HL-60 (cell line): ENCODE measurements at regions not wholly inside any gene's neighbourhood (a gene's known extent, or its start where the extent isn't known, plus 50 kb on each side); places are given as distances from the start of the nearest gene placed in this dataset.

Experiments used
- DNase-seq, 2 experiments: peaks; one replicate each; pipeline ENCODE4 v3.0.0-alpha.2; 2010 to 2020; ENCODE audit warnings: low read depth in 1 of 2, low spot score in 1 of 2
- H3K27ac ChIP-seq: fragments of 250-450 bp; sonication (Bioruptor Pico); replicated peaks from 2 replicates; pipeline ENCODE4 v1.5.1; 2020; ENCODE audit warnings: mild to moderate bottlenecking, moderate library complexity
- H3K27me3 ChIP-seq: fragments of 250-450 bp; sonication (Bioruptor Pico); 2 replicates; pipeline ENCODE4 v1.5.1; 2021; ENCODE audit warnings: mild to moderate bottlenecking, moderate library complexity; ENCODE audit not compliant: insufficient read depth, poor library complexity, severe bottlenecking
- H3K4me3 ChIP-seq: replicated peaks from 2 replicates; pipeline ENCODE4 v1.5.1; 2011; ENCODE audit warnings: mild to moderate bottlenecking, control low read depth, low read length; ENCODE audit not compliant: insufficient read depth
- GABPA ChIP-seq: IDR thresholded peaks from 2 replicates; pipeline ENCODE4 v1.6.1; 2012; ENCODE audit warnings: low read depth
- POLR2AphosphoS5 ChIP-seq: IDR thresholded peaks from 2 replicates; pipeline ENCODE4 v1.6.1; 2012; ENCODE audit warnings: low read depth
- SPI1 ChIP-seq: IDR thresholded peaks from 2 replicates; pipeline ENCODE4 v1.6.1; 2012; ENCODE audit warnings: low read depth, mild to moderate bottlenecking, borderline replicate concordance
- TF ChIP-seq, protein P1 (sequence below): IDR thresholded peaks from 2 replicates; pipeline ENCODE4 v1.6.1; 2012; ENCODE audit warnings: low read depth; ENCODE audit not compliant: insufficient replicate concordance
- TF ChIP-seq, protein P2 (sequence below): IDR thresholded peaks from one replicate; pipeline ENCODE4 v1.5.1; 2011; ENCODE audit warnings: low read length, control low read depth, inconsistent platforms; ENCODE audit not compliant: insufficient read depth

DNA sequence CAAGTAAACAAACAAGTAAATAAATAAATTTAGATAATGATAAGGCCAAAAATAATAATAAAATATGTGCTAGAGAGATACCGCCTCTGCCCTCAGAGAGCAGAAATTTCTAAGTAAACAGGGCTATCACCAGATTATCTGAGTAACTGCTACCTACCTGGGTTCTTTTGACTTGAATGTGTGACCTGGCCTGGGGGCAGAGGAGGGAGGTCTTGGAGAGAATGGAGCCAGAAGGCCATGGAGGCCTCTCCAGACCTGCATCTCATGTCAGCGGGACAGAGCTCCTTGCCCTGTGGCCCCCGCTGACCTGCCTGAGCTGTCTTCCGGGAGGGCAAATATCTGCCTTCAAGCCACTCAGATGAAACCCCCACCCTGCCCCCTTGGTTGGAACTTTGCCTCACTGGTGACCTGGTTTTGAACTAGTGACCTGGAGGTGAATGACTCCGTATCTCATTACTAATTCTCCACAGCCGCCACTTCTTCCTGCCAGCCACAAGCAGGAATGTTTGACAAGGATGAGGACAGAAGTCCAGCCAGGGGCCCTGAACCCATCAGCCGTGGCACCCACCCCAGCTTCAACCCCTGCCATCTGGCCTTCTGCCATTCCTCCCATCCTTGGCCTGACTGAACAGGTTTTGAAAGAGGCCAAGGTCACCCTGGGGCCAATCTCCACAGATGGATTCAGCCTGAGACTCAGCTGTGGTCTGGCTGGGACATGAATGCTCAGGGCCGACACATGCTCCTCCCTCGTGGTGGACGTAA is 86.8 kb upstream of the PARP11 start:
- DNase-seq: no peak

DNA sequence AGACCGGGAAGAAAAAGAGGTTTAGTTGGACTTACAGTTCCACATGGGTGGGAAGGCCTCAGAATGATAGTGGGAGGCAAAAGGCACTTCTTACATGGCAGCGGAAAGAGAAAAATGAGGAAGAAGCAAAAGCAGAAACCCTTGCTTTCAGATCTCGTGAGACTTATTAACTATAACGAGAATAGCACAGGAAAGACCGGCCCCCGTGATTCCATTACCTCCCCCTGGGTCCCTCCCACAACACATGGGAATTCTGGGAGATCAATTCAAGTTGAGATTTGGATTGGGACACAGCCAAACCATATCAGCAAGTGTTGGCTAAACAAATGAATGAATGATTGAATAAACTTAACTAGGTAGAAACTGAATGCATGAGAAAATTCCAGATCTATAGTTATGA is 85.3 kb upstream of the PARP11 start:
- Histone ChIP-seq H3K4me3 (no peak overlapping the region), H3K27me3 (no peaks in the 10 kb centered on the region), H3K27ac (no peak overlapping the region)
- DNase-seq: peak in 1 of 2 experiments; percentile 12
- peak; percentile 58; the same call in 1 of the 2 replicates for TF ChIP-seq SPI1
- no peak for TF ChIP-seq GABPA

More for the DNA sequence above, 86.8 kb upstream of the PARP11 start:
- H3K27me3 ChIP-seq: no peaks in the 10 kb centered on the region
- no peak overlapping the region for H3K27ac ChIP-seq
- no peak overlapping the region for H3K4me3 ChIP-seq
- TF ChIP-seq, protein P1, sequence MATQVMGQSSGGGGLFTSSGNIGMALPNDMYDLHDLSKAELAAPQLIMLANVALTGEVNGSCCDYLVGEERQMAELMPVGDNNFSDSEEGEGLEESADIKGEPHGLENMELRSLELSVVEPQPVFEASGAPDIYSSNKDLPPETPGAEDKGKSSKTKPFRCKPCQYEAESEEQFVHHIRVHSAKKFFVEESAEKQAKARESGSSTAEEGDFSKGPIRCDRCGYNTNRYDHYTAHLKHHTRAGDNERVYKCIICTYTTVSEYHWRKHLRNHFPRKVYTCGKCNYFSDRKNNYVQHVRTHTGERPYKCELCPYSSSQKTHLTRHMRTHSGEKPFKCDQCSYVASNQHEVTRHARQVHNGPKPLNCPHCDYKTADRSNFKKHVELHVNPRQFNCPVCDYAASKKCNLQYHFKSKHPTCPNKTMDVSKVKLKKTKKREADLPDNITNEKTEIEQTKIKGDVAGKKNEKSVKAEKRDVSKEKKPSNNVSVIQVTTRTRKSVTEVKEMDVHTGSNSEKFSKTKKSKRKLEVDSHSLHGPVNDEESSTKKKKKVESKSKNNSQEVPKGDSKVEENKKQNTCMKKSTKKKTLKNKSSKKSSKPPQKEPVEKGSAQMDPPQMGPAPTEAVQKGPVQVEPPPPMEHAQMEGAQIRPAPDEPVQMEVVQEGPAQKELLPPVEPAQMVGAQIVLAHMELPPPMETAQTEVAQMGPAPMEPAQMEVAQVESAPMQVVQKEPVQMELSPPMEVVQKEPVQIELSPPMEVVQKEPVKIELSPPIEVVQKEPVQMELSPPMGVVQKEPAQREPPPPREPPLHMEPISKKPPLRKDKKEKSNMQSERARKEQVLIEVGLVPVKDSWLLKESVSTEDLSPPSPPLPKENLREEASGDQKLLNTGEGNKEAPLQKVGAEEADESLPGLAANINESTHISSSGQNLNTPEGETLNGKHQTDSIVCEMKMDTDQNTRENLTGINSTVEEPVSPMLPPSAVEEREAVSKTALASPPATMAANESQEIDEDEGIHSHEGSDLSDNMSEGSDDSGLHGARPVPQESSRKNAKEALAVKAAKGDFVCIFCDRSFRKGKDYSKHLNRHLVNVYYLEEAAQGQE: no peak
- TF ChIP-seq POLR2AphosphoS5: no peak

DNA sequence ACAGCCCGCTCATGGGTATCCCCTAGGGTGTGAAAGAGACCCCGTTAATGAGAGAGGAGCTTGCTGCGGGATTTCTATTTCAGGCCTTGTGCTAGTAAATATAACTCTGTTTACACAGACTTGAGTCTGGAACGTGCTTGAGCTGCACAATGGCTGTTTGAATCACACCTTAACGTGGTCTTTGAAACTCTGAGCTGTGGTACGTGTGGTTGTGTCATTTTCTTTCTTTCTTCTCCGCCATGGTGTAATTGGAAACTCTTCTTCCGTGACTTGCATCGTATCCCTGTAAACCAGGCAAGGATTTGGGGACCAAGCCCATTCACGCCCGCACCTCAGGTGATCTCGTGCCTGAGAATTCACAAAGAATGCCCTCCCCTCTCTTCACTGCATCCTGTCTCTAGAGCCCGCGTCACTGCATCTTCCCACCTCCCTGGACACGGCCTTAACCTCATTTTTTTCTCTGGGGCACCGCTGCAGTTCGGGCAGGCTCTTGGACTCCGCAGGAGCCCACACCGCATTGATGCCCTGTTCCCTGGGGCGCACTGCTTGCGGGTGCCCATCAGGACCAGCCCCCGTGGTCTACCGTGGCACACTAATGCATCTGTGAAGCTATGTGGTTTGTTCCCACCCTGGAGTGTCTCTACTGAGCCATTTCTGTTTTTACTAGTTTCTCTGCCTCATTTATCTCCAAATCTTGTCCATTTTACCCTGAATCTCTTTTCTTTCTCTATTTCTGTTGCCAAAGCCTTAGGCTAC is 78.4 kb upstream of the PARP11 start:
- DNase-seq: no peak
- H3K4me3 ChIP-seq: no peak overlapping the region
- no peaks in the 10 kb centered on the region for H3K27me3 ChIP-seq
- TF ChIP-seq, protein P1: no peak
- no peak for TF ChIP-seq GABPA
- TF ChIP-seq SPI1: no peak
- no peak for TF ChIP-seq POLR2AphosphoS5
- TF ChIP-seq, protein P2, sequence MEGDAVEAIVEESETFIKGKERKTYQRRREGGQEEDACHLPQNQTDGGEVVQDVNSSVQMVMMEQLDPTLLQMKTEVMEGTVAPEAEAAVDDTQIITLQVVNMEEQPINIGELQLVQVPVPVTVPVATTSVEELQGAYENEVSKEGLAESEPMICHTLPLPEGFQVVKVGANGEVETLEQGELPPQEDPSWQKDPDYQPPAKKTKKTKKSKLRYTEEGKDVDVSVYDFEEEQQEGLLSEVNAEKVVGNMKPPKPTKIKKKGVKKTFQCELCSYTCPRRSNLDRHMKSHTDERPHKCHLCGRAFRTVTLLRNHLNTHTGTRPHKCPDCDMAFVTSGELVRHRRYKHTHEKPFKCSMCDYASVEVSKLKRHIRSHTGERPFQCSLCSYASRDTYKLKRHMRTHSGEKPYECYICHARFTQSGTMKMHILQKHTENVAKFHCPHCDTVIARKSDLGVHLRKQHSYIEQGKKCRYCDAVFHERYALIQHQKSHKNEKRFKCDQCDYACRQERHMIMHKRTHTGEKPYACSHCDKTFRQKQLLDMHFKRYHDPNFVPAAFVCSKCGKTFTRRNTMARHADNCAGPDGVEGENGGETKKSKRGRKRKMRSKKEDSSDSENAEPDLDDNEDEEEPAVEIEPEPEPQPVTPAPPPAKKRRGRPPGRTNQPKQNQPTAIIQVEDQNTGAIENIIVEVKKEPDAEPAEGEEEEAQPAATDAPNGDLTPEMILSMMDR: no peak
- no peak overlapping the region for H3K27ac ChIP-seq

DNA sequence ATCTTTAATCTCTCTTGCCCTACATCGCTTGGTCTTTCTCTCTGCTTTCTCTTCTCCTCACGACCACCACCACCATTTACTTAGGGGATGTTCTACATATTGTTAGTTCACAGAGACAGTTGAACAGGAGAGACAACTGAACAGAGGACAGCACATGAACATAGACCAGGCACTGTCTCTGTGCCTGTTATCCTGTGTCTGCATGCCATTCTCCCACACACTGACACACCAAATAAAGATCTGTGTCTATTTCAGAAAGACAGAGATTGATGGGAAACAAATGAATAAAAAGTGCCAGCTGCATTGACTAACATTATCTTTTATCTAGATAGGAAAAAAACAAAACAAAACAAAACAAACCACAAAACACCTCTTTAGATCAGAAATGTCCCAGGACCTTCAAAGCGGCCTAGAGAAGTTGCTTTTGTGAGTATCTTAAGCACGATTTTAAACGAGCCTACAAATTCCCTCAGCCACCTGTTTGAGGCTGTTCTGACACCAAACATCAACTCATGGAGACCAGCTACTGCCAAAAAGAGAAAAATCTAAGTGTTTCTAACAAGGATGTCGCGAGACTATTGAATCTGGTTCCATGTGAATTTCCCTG is 77.6 kb upstream of the PARP11 start:
- Histone ChIP-seq H3K4me3 (no peak overlapping the region), H3K27ac (no peak overlapping the region), H3K27me3 (no peaks in the 10 kb centered on the region)
- DNase-seq: no peak
- TF ChIP-seq, protein P2: no peak
